ENCODE measurements at regions not wholly inside any gene's neighbourhood (a gene's known extent, or its start where the extent isn't known, plus 50 kb on each side); places are given as distances from the start of the nearest gene placed in this dataset.
"Not testable (repeated sequence)": the region's sequence is repeated elsewhere in the genome, so short reads cannot be mapped to it uniquely, and the experiment has no call there.

- FAIRE-seq (no peak), DNase-seq (no peak)
- TF ChIP-seq, protein P1, sequence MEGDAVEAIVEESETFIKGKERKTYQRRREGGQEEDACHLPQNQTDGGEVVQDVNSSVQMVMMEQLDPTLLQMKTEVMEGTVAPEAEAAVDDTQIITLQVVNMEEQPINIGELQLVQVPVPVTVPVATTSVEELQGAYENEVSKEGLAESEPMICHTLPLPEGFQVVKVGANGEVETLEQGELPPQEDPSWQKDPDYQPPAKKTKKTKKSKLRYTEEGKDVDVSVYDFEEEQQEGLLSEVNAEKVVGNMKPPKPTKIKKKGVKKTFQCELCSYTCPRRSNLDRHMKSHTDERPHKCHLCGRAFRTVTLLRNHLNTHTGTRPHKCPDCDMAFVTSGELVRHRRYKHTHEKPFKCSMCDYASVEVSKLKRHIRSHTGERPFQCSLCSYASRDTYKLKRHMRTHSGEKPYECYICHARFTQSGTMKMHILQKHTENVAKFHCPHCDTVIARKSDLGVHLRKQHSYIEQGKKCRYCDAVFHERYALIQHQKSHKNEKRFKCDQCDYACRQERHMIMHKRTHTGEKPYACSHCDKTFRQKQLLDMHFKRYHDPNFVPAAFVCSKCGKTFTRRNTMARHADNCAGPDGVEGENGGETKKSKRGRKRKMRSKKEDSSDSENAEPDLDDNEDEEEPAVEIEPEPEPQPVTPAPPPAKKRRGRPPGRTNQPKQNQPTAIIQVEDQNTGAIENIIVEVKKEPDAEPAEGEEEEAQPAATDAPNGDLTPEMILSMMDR (IDR thresholded peaks at IDR 0.05; ENCODE audit: borderline replicate concordance, extremely low read depth, insufficient read depth), result no peak
- intact Hi-C loops (cut with DNase I), result no loop called here
- no peak overlapping the region for H3K27ac ChIP-seq (ENCODE audit: low read depth in 2 of 2, low read length in 2 of 2)
- H3K9me3 ChIP-seq (ENCODE audit: control insufficient read depth in 2 of 3, insufficient read depth in 1 of 3, low read length in 3 of 3), result no peaks in the 10 kb centered on the region
- H3K4me3 ChIP-seq (ENCODE audit: low read length in 3 of 3), result no peak overlapping the region
- H3K27me3 ChIP-seq (ENCODE audit: control insufficient read depth, insufficient read depth, low read length), result no peaks in the 10 kb centered on the region
- no peaks in the 10 kb centered on the region for H3K4me1 ChIP-seq (ENCODE audit: control insufficient read depth in 2 of 3, insufficient read depth in 2 of 3, low read depth in 1 of 3, low read length in 3 of 3)
- H3K9ac ChIP-seq (ENCODE audit: low read length in 3 of 3), result no peak overlapping the region
- H3K36me3 ChIP-seq (ENCODE audit: control insufficient read depth in 2 of 3, insufficient read depth in 3 of 3, low read length in 3 of 3), result no peaks in the 10 kb centered on the region
Measured at GRCh38 chr7:115208710-115209560, 287.0 kb downstream of the MDFIC start.

DNA sequence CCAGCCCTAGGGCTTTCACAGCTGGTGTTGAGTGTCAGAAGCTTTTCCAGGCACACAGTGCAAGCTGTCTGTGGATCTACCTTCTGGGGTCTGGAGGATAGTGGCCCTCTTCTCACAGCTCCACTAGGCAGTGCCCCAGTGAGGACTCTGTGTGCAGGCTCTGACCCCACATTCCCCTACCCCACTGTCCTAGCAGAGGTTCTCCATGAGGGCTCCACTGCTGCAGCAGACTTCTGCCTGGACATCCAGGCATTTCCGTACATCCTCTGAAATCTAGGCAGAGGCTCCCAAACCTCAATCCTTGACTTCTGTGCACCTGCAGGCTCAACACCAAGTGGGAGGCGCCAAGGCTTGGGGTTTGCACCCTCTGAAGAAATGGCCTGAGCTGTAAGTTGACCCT, 284.5 kb downstream of the MDFIC start:
- H3K9ac ChIP-seq (ENCODE audit: low read length in 3 of 3); FAIRE-seq; H3K9me3 ChIP-seq (ENCODE audit: control insufficient read depth in 2 of 3, insufficient read depth in 1 of 3, low read length in 3 of 3); H3K36me3 ChIP-seq (ENCODE audit: control insufficient read depth in 2 of 3, insufficient read depth in 3 of 3, low read length in 3 of 3); H3K4me3 ChIP-seq (ENCODE audit: low read length in 3 of 3); H3K27ac ChIP-seq (ENCODE audit: low read depth in 2 of 2, low read length in 2 of 2); H3K4me1 ChIP-seq (ENCODE audit: control insufficient read depth in 2 of 3, insufficient read depth in 2 of 3, low read depth in 1 of 3, low read length in 3 of 3); DNase-seq; H3K27me3 ChIP-seq (ENCODE audit: control insufficient read depth, insufficient read depth, low read length); intact Hi-C loops (cut with DNase I): not testable (repeated sequence)

- Histone ChIP-seq H3K4me3 (ENCODE audit: low read length in 3 of 3) (no peak overlapping the region), H3K27me3 (ENCODE audit: control insufficient read depth, insufficient read depth, low read length) (no peaks in the 10 kb centered on the region), H3K4me1 (ENCODE audit: control insufficient read depth in 2 of 3, insufficient read depth in 2 of 3, low read depth in 1 of 3, low read length in 3 of 3) (no peaks in the 10 kb centered on the region), H3K36me3 (ENCODE audit: control insufficient read depth in 2 of 3, insufficient read depth in 3 of 3, low read length in 3 of 3) (no peaks in the 10 kb centered on the region), H3K27ac (ENCODE audit: low read depth in 2 of 2, low read length in 2 of 2) (no peak overlapping the region), H3K9ac (ENCODE audit: low read length in 3 of 3) (no peak overlapping the region), H3K9me3 (ENCODE audit: control insufficient read depth in 2 of 3, insufficient read depth in 1 of 3, low read length in 3 of 3) (no peaks in the 10 kb centered on the region)
- DNase-seq (no peak), FAIRE-seq (no peak)
- TF ChIP-seq, protein P1 (IDR thresholded peaks at IDR 0.05; ENCODE audit: borderline replicate concordance, extremely low read depth, insufficient read depth), result no peak
- intact Hi-C loops (cut with DNase I), result no loop called here
Measured at GRCh38 chr7:115198143-115198542, 276.2 kb downstream of the MDFIC start.

DNA sequence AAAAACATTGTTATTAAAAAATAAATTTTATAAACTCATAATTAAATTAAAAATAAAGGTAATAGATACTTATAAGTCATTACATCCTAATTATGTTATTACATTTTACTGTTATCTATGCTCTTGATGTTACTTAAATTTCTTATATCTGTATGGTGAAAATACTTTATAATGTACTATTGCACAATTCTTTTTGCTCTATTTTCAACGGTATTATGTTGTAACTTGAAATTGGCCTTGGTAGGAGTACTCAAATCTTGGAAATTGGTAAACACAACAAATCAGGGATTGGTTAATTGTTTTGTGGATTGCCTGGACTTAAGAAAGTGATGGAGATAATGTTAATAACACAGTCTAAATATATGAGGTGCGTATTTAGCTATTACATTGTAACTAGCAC, 273.3 kb downstream of the MDFIC start:
- FAIRE-seq (no peak), DNase-seq (no peak)
- Histone ChIP-seq H3K9me3 (ENCODE audit: control insufficient read depth in 2 of 3, insufficient read depth in 1 of 3, low read length in 3 of 3) (no peaks in the 10 kb centered on the region), H3K9ac (ENCODE audit: low read length in 3 of 3) (no peak overlapping the region), H3K36me3 (ENCODE audit: control insufficient read depth in 2 of 3, insufficient read depth in 3 of 3, low read length in 3 of 3) (no peaks in the 10 kb centered on the region), H3K27ac (ENCODE audit: low read depth in 2 of 2, low read length in 2 of 2) (no peak overlapping the region), H3K4me1 (ENCODE audit: control insufficient read depth in 2 of 3, insufficient read depth in 2 of 3, low read depth in 1 of 3, low read length in 3 of 3) (no peaks in the 10 kb centered on the region), H3K27me3 (ENCODE audit: control insufficient read depth, insufficient read depth, low read length) (no peaks in the 10 kb centered on the region), H3K4me3 (ENCODE audit: low read length in 3 of 3) (no peak overlapping the region)
- TF ChIP-seq, protein P1 (IDR thresholded peaks at IDR 0.05; ENCODE audit: borderline replicate concordance, extremely low read depth, insufficient read depth), result no peak
- intact Hi-C loops (cut with DNase I), result no loop called here
